OCI-LY3 (cell line): ENCODE measurements at regions not wholly inside any gene's neighbourhood (a gene's known extent, or its start where the extent isn't known, plus 50 kb on each side); places are given as distances from the start of the nearest gene placed in this dataset.

Source experiments
- EZH2phosphoT487 ChIP-seq: fragments of 200-600 bp; shearing (Covaris generic); IDR thresholded peaks from 2 replicates; pipeline ENCODE4 v1.6.1; 2018; ENCODE audit warnings: antibody characterized with exemption, mixed run types, low read depth
- TF ChIP-seq, protein P1 (sequence below): fragments of 200-600, 300-600 bp; sonication (generic); IDR thresholded peaks from 2 replicates; pipeline ENCODE4 v1.5.1; 2014; ENCODE audit warnings: antibody characterized with exemption, low read length, low read depth

DNA sequence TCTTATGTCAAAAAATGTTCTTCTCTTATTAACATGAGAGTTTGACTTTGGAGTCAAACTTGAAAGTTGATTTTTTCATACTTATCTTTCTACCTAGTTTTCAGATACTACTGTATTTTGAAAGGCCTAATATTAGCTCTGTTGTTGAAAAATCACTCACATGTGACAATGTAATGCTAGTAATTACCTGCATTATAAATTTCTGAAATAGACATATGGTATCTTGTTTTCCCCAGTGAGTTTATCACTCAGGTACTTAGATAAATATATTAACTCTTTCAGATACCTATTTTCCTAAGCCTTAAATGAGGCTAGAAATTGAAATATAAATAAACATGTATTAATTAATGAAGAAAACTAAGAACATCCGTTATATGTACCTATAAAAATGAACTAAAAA is 2089.3 kb downstream of the MAT2B start:
- TF ChIP-seq, protein P1, sequence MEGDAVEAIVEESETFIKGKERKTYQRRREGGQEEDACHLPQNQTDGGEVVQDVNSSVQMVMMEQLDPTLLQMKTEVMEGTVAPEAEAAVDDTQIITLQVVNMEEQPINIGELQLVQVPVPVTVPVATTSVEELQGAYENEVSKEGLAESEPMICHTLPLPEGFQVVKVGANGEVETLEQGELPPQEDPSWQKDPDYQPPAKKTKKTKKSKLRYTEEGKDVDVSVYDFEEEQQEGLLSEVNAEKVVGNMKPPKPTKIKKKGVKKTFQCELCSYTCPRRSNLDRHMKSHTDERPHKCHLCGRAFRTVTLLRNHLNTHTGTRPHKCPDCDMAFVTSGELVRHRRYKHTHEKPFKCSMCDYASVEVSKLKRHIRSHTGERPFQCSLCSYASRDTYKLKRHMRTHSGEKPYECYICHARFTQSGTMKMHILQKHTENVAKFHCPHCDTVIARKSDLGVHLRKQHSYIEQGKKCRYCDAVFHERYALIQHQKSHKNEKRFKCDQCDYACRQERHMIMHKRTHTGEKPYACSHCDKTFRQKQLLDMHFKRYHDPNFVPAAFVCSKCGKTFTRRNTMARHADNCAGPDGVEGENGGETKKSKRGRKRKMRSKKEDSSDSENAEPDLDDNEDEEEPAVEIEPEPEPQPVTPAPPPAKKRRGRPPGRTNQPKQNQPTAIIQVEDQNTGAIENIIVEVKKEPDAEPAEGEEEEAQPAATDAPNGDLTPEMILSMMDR = no peak
- no peak for TF ChIP-seq EZH2phosphoT487
